ENCODE measurements at regions not wholly inside any gene's neighbourhood (a gene's known extent, or its start where the extent isn't known, plus 50 kb on each side); places are given as distances from the start of the nearest gene placed in this dataset.

DNA sequence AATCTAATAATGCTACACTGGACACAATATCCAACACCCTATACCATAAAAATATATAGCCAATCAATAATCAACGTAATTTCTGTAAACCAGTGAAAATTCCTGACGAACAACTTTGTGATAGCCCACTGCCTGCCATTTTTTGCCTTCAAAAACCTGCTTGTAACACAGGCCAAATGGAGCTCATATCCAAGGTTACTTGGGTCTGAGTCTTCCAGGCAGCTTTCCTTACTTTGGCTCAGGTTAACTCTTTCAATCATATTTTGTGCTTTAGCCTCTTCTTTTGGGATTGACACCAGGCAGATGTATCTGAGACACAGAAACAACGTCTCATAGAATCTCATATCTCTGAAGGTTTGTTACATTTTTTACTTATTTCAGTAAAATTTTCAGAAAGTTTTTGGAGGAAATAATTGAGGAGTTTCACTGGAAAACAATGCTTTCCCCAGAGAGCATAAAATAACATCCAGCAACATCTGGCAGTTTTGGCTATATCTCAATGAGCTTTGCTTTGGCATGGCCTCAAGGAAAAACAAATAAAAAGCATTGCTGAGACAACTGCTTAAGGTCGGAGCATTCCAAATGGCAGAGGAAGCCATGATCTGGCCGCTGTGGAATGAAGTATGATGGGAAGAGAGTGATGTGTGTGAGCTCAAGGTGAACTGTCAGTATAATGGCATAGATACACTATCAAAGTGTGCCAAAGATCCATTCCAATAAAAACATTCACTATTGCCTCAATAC lies 162.9 kb upstream of the SPIN4 start:
- no peak for TF ChIP-seq SIN3A (conservative IDR thresholded peaks at IDR 0.05 in 1 of 2, IDR thresholded peaks at IDR 0.05 in 1 of 2; ENCODE audit: low read depth in 1 of 2, low read length in 2 of 2)
- TF ChIP-seq, protein P1, sequence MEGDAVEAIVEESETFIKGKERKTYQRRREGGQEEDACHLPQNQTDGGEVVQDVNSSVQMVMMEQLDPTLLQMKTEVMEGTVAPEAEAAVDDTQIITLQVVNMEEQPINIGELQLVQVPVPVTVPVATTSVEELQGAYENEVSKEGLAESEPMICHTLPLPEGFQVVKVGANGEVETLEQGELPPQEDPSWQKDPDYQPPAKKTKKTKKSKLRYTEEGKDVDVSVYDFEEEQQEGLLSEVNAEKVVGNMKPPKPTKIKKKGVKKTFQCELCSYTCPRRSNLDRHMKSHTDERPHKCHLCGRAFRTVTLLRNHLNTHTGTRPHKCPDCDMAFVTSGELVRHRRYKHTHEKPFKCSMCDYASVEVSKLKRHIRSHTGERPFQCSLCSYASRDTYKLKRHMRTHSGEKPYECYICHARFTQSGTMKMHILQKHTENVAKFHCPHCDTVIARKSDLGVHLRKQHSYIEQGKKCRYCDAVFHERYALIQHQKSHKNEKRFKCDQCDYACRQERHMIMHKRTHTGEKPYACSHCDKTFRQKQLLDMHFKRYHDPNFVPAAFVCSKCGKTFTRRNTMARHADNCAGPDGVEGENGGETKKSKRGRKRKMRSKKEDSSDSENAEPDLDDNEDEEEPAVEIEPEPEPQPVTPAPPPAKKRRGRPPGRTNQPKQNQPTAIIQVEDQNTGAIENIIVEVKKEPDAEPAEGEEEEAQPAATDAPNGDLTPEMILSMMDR (IDR thresholded peaks at IDR 0.05; ENCODE audit: control extremely low read depth in 1 of 3, insufficient read depth in 1 of 3, low read depth in 1 of 3, low read length in 3 of 3), result no peak
- no peak for TF ChIP-seq KDM4A (IDR thresholded peaks at IDR 0.05; ENCODE audit: low read depth, low read length, severe bottlenecking)
- TF ChIP-seq SUZ12 (IDR thresholded peaks at IDR 0.05; ENCODE audit: low read length), result no peak
- TF ChIP-seq RBBP5 (IDR thresholded peaks at IDR 0.05; ENCODE audit: borderline replicate concordance, low read depth, low read length), result no peak
- H2AK5ac ChIP-seq (ENCODE audit: low read depth, low read length), result no peak overlapping the region
- FAIRE-seq (no peak), DNase-seq (ENCODE audit: low read depth in 1 of 2, low spot score in 2 of 2) (no peak)
- no peaks in the 10 kb centered on the region for H3K79me2 ChIP-seq (ENCODE audit: control insufficient read depth in 1 of 2, insufficient read depth in 2 of 2, low read length in 2 of 2)
- no peaks in the 10 kb centered on the region for H3K4me1 ChIP-seq (replicated peaks in 1 of 4; ENCODE audit: control insufficient read depth in 3 of 4, insufficient read depth in 4 of 4, low read length in 3 of 4)
- no peak overlapping the region for H3K18ac ChIP-seq (ENCODE audit: extremely low read depth, low read length)
- no peak overlapping the region for H2BK120ac ChIP-seq (replicated peaks; ENCODE audit: low read depth, low read length)
- no peaks in the 10 kb centered on the region for H3K23me2 ChIP-seq (ENCODE audit: low read depth, low read length)
- H2BK20ac ChIP-seq (ENCODE audit: low read length), result no peak overlapping the region
- H4K5ac ChIP-seq (ENCODE audit: insufficient read length, low read depth, low read length), result no peak overlapping the region
- no peaks in the 10 kb centered on the region for H4K20me1 ChIP-seq (replicated peaks in 1 of 2; ENCODE audit: control insufficient read depth in 1 of 2, insufficient read depth in 2 of 2, low read length in 2 of 2)
- H4K91ac ChIP-seq (replicated peaks; ENCODE audit: insufficient read length, low read length), result no peak overlapping the region
- H3K9ac ChIP-seq (replicated peaks in 1 of 4; ENCODE audit: extremely low read depth in 1 of 4, low read depth in 3 of 4, low read length in 3 of 4), result no peak overlapping the region
- no peak overlapping the region for H3K27ac ChIP-seq (ENCODE audit: low read depth, low read length)
- H3K79me1 ChIP-seq (ENCODE audit: low read depth, low read length), result no peaks in the 10 kb centered on the region
- no peak overlapping the region for H3K56ac ChIP-seq (replicated peaks; ENCODE audit: insufficient read length, low read depth, low read length)
- H3K14ac ChIP-seq (ENCODE audit: insufficient read length), result no peak overlapping the region
- no peak overlapping the region for H3K23ac ChIP-seq (ENCODE audit: insufficient read length)
- H4K8ac ChIP-seq (ENCODE audit: extremely low read depth, insufficient read depth, low read length), result no peak overlapping the region
- H2BK5ac ChIP-seq (ENCODE audit: low read depth, low read length), result no peak overlapping the region
- POLR2A ChIA-PET (ENCODE audit: partially characterized antibody), result interaction anchor here (0.6 kb wide), 1 partner anchor 21 kb away, joined by 3 read pairs; no protein-coding TSS in a partner anchor
- H2BK12ac ChIP-seq (ENCODE audit: low read depth, low read length), result no peak overlapping the region
- no peaks in the 10 kb centered on the region for H3K27me3 ChIP-seq (replicated peaks in 1 of 4; ENCODE audit: control insufficient read depth in 3 of 4, extremely low read depth in 1 of 4, insufficient read depth in 3 of 4, low read length in 3 of 4)
- H3K36me3 ChIP-seq (ENCODE audit: control insufficient read depth in 2 of 4, insufficient read depth in 4 of 4, low read length in 3 of 4), result no peaks in the 10 kb centered on the region
- no peak overlapping the region for H3K4me3 ChIP-seq (ENCODE audit: extremely low read depth in 1 of 4, insufficient read depth in 2 of 4, low read depth in 3 of 4, low read length in 4 of 4)
- no peak overlapping the region for H2AFZ ChIP-seq (ENCODE audit: low read length)
- H2BK15ac ChIP-seq (ENCODE audit: low read length), result no peak overlapping the region
- CTCF ChIA-PET (ENCODE audit: partially characterized antibody), result interaction anchor here (1.0 kb wide), 1 partner anchor 11 kb away, joined by 3 read pairs; no protein-coding TSS in a partner anchor
- WGBS, 2 experiments (ENCODE audit: extremely low coverage in 1 of 2, insufficient coverage in 1 of 2, insufficient read length in 1 of 2, insufficient replicate concordance in 2 of 2, low coverage in 1 of 2, low lambda C conversion rate in 2 of 2, missing lambda C conversion rate in 1 of 2), result 88% methylated on average over 5 of the region's 5 CpGs; no CpG with 5 or more reads in 1 of the 2 experiments
- no peak overlapping the region for H3K4me2 ChIP-seq (ENCODE audit: insufficient read depth in 1 of 2, low read depth in 2 of 2, low read length in 2 of 2)
- no peak overlapping the region for H3K4ac ChIP-seq (replicated peaks; ENCODE audit: insufficient read length, low read depth, low read length)
- peaks cover 0 to under 1% of the 10 kb centered on the region in 2 experiments; a peak in 1 of 4 replicates for H3K9me3 ChIP-seq (ENCODE audit: insufficient read depth in 2 of 2, low read depth in 1 of 2, low read length in 1 of 2)
